HepG2 (cell line): ENCODE measurements at regions not wholly inside any gene's neighbourhood (a gene's known extent, or its start where the extent isn't known, plus 50 kb on each side); places are given as distances from the start of the nearest gene placed in this dataset.

Experiments
- ATAC-seq: fragments of 200-7000 bp; cut with Tn5 transposase; 3 replicates; pipeline ENCODE4 v1.9.1; 2020; ENCODE audit warnings: mild to moderate bottlenecking, moderate library complexity
- BruUV-seq: library from RNA; stranded (reverse); fragments of 400-500 nt; replicated peaks from 2 replicates; lab custom pipeline; 2021; lab: Mats Ljungman, UMichigan
- CTCF ChIA-PET: fragments of 300-600 bp; formaldehyde crosslinking; extraction: SDS; loops from one replicate; lab custom pipeline; 2021; ENCODE audit warnings: low total read pairs, inconsistent platforms, low intra/inter-chr PET ratio; lab: Yijun Ruan, JAX
- POLR2A ChIA-PET: fragments of 350-600 bp; sonication (Branson Sonifier 250); formaldehyde crosslinking; loops from one replicate; lab custom pipeline; 2020; ENCODE audit warnings: antibody characterized with exemption, inconsistent platforms; lab: Yijun Ruan, JAX
- DNase-seq: peaks from one replicate; pipeline ENCODE4 v3.0.0-alpha.2; 2015; ENCODE audit warnings: low spot score
- FAIRE-seq: peaks from 3 replicates; lab custom pipeline; 2011; peaks lifted over from hg19 to GRCh38; lab: Jason Lieb, UNC
- H2AFZ ChIP-seq: one replicate; pipeline ENCODE4 v1.6.1; 2011; ENCODE audit warnings: low read length, inconsistent platforms
- H3K27ac ChIP-seq: fragments of 300-600 bp; 3 replicates; pipeline ENCODE4 v1.8.0; 2011; ENCODE audit warnings: mixed run types, mild to moderate bottlenecking, mixed read lengths, low read length, inconsistent platforms; ENCODE audit not compliant: insufficient read depth; ENCODE audit errors: extremely low read length
- H3K27me3 ChIP-seq, 2 experiments: fragments of 200-600 bp in 1 of 2; 2 replicates in 1 of 2; 3 replicates in 1 of 2; pipeline versions ENCODE4 v1.6.0 to v1.8.0; 2011; ENCODE audit warnings: low read length in 2 of 2, mild to moderate bottlenecking in 2 of 2, moderate library complexity in 2 of 2, inconsistent platforms in 1 of 2; ENCODE audit not compliant: insufficient read depth in 2 of 2, control insufficient read depth in 1 of 2
- H3K36me3 ChIP-seq, 2 experiments: fragments of 200-600 bp in 1 of 2; replicated peaks in 1 of 2; 2 replicates in 1 of 2; 3 replicates in 1 of 2; pipeline versions ENCODE4 v1.5.1 to v1.8.0; 2011; ENCODE audit warnings: low read length in 2 of 2, inconsistent platforms in 1 of 2; ENCODE audit not compliant: insufficient read depth in 2 of 2, control insufficient read depth in 1 of 2
- H3K4me1 ChIP-seq: 2 replicates; pipeline ENCODE4 v1.5.1; 2012; ENCODE audit warnings: low read length, inconsistent platforms; ENCODE audit not compliant: insufficient read depth
- H3K4me2 ChIP-seq: 2 replicates; pipeline ENCODE4 v1.6.0; 2011; ENCODE audit warnings: low read depth, low read length, inconsistent platforms
- H3K4me3 ChIP-seq, 3 experiments: fragments of 200-600 bp in 1 of 3; sonication (generic), shearing (Covaris generic) in 1 of 3; replicated peaks in 1 of 3; 2 replicates each; pipeline ENCODE4 v1.5.1; 2011 to 2016; ENCODE audit warnings: low read length in 3 of 3, inconsistent platforms in 2 of 3, low read depth in 2 of 3, mild to moderate bottlenecking in 2 of 3, control low read depth in 1 of 3, mixed read lengths in 1 of 3; ENCODE audit not compliant: insufficient read depth in 1 of 3
- H3K79me2 ChIP-seq: one replicate; pipeline ENCODE4 v1.6.1; 2011; ENCODE audit warnings: low read length, inconsistent platforms; ENCODE audit not compliant: insufficient read depth
- H3K9ac ChIP-seq: 2 replicates; pipeline ENCODE4 v1.6.0; 2011; ENCODE audit warnings: mild to moderate bottlenecking, low read depth, low read length, inconsistent platforms; ENCODE audit not compliant: insufficient read depth
- H3K9me3 ChIP-seq: 2 replicates; pipeline ENCODE4 v1.5.1; 2012; ENCODE audit warnings: mild to moderate bottlenecking, low read length
- H4K20me1 ChIP-seq: 2 replicates; pipeline ENCODE4 v1.6.0; 2011; ENCODE audit warnings: inconsistent platforms, mild to moderate bottlenecking, low read length, moderate library complexity; ENCODE audit not compliant: insufficient read depth
- ARNTL ChIP-seq: sonication (generic); formaldehyde crosslinking; IDR thresholded peaks from 2 replicates; pipeline ENCODE4 v1.4.0; 2020; ENCODE audit warnings: mild to moderate bottlenecking, missing genetic modification reagents
- JARID2 ChIP-seq: sonication (generic); formaldehyde crosslinking; IDR thresholded peaks from 2 replicates; pipeline ENCODE4 v1.8.1; 2023; ENCODE audit warnings: missing genetic modification reagents, inconsistent platforms; ENCODE audit not compliant: insufficient replicate concordance
- KDM5A ChIP-seq: fragments of 200-600 bp; sonication (generic); IDR thresholded peaks from 2 replicates; pipeline ENCODE4 v1.7.0; 2018; ENCODE audit warnings: antibody characterized with exemption, mild to moderate bottlenecking, low read length, borderline replicate concordance
- KLF6 ChIP-seq: IDR thresholded peaks from 2 replicates; pipeline ENCODE4 v1.8.0; 2016; ENCODE audit warnings: missing biosample characterization, missing genetic modification reagents
- RAD51 ChIP-seq: fragments of 450-650 bp; IDR thresholded peaks from 2 replicates; pipeline ENCODE4 v1.6.1; 2016; ENCODE audit warnings: borderline replicate concordance
- XBP1 ChIP-seq: sonication (generic); formaldehyde crosslinking; IDR thresholded peaks from 2 replicates; pipeline ENCODE4 v1.5.0; 2020; ENCODE audit warnings: missing genetic modification reagents
- ZBTB42 ChIP-seq: sonication (generic); formaldehyde crosslinking; IDR thresholded peaks from 2 replicates; pipeline ENCODE4 v1.5.0; 2020; ENCODE audit warnings: mild to moderate bottlenecking, missing genetic modification reagents
- ZFP41 ChIP-seq: sonication (generic); formaldehyde crosslinking; IDR thresholded peaks from 2 replicates; pipeline ENCODE4 v1.4.0; 2020; ENCODE audit warnings: mild to moderate bottlenecking, missing genetic modification reagents, borderline replicate concordance
- ZNF333 ChIP-seq: sonication (generic); formaldehyde crosslinking; IDR thresholded peaks from 2 replicates; pipeline ENCODE4 v1.4.0; 2020; ENCODE audit warnings: mild to moderate bottlenecking, missing genetic modification reagents, borderline replicate concordance
- ZNF382 ChIP-seq: sonication (generic); formaldehyde crosslinking; IDR thresholded peaks from 2 replicates; pipeline ENCODE4 v1.5.0; 2020; ENCODE audit warnings: missing genetic modification reagents, mild to moderate bottlenecking, borderline replicate concordance
- ZNF460 ChIP-seq: sonication (generic); formaldehyde crosslinking; IDR thresholded peaks from 2 replicates; pipeline ENCODE4 v1.5.1; 2020; ENCODE audit warnings: missing genetic modification reagents, mild to moderate bottlenecking, borderline replicate concordance
- WGBS: methylation state at CpG from one replicate; pipeline ENCODE4 v1.1.6; 2017; ENCODE audit warnings: low lambda C conversion rate; 5-methylcytosine and 5-hydroxymethylcytosine counted together
- in situ Hi-C: cut with HindIII; loops from 2 replicates; pipeline ENCODE4 v1.10.0; 2017; ENCODE audit warnings: low pct_unique_long_range_greater_than_20kb; ENCODE audit not compliant: extremely low pct_ligation_motif_present
- intact Hi-C: fragments of 100-400 bp; cut with micrococcal nuclease; formaldehyde crosslinking; loops from one replicate; pipeline ENCODE4 v1.10.0; 2022; ENCODE audit not compliant: unreplicated experiment
- TF ChIP-seq, protein P1 (sequence below): sonication (generic); formaldehyde crosslinking; IDR thresholded peaks from 2 replicates; pipeline ENCODE4 v1.4.0; 2020; ENCODE audit warnings: missing genetic modification reagents
- TF ChIP-seq, protein P2 (sequence below): sonication (generic); formaldehyde crosslinking; IDR thresholded peaks from 2 replicates; pipeline ENCODE4 v1.4.0; 2020; ENCODE audit warnings: missing genetic modification reagents

DNA sequence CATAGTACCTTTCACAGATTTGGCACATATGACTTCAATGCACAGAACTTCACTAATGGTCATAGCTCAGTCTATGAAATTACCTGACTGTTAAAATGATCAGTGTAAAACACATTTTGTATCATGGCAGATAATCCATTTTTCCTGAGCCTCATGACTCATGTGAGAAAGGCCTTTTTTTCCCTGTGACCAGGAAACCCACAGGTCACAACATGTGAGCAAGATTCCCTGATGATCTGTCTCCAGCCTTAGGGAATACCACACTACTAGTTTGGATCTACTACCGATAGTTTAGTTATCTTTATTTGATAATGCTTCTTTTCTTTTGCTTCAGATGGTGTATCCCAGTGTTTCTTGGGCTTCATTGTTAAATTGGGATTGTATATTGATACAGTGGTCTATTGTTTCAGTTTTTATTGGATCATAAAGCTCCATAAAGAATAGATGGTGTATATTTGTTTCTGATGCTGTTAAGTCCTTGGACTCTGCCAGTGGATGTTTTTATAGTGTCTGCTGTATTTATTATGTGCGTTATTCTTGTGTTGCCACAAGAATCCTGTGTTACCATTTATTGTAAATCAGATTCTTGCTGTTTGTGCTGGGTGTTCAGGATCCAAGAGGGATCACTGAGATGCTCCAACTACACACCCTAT is 248.7 kb upstream of the PELI2 start:
- no peak for ATAC-seq

More for the DNA sequence above, 248.7 kb upstream of the PELI2 start:
- H3K79me2 ChIP-seq: no peaks in the 10 kb centered on the region
- intact Hi-C loops: loop anchor here (10.0 kb wide), 1 partner anchor 605 kb away; no protein-coding TSS in a partner anchor
- H3K4me2 ChIP-seq: no peak overlapping the region
- no peak for DNase-seq
- H3K9me3 ChIP-seq: peaks cover 1% of the 10 kb centered on the region; the same call in 1 of the 2 replicates
- no peak overlapping the region for H2AFZ ChIP-seq
- ChIA-PET CTCF (no interaction called here), POLR2A (no interaction called here)
- H3K27ac ChIP-seq: no peak overlapping the region
- H3K4me3 ChIP-seq: no peak overlapping the region
- no peaks in the 10 kb centered on the region for H4K20me1 ChIP-seq
- H3K9ac ChIP-seq: no peak overlapping the region
- FAIRE-seq: no peak
- in situ Hi-C loops: no loop called here
- TF ChIP-seq JARID2 (CRISPR knock-in tag) (no peak), ARNTL (CRISPR knock-in tag) (no peak), ZNF333 (CRISPR knock-in tag) (no peak), ZFP41 (no peak), KLF6 (CRISPR knock-in tag) (no peak), RAD51 (no peak), ZNF460 (no peak), ZNF382 (no peak), ZBTB42 (CRISPR knock-in tag) (no peak), KDM5A (no peak), XBP1 (no peak)
- TF ChIP-seq, protein P1, sequence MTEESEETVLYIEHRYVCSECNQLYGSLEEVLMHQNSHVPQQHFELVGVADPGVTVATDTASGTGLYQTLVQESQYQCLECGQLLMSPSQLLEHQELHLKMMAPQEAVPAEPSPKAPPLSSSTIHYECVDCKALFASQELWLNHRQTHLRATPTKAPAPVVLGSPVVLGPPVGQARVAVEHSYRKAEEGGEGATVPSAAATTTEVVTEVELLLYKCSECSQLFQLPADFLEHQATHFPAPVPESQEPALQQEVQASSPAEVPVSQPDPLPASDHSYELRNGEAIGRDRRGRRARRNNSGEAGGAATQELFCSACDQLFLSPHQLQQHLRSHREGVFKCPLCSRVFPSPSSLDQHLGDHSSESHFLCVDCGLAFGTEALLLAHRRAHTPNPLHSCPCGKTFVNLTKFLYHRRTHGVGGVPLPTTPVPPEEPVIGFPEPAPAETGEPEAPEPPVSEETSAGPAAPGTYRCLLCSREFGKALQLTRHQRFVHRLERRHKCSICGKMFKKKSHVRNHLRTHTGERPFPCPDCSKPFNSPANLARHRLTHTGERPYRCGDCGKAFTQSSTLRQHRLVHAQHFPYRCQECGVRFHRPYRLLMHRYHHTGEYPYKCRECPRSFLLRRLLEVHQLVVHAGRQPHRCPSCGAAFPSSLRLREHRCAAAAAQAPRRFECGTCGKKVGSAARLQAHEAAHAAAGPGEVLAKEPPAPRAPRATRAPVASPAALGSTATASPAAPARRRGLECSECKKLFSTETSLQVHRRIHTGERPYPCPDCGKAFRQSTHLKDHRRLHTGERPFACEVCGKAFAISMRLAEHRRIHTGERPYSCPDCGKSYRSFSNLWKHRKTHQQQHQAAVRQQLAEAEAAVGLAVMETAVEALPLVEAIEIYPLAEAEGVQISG (CRISPR knock-in tag): no peak
- TF ChIP-seq, protein P2, sequence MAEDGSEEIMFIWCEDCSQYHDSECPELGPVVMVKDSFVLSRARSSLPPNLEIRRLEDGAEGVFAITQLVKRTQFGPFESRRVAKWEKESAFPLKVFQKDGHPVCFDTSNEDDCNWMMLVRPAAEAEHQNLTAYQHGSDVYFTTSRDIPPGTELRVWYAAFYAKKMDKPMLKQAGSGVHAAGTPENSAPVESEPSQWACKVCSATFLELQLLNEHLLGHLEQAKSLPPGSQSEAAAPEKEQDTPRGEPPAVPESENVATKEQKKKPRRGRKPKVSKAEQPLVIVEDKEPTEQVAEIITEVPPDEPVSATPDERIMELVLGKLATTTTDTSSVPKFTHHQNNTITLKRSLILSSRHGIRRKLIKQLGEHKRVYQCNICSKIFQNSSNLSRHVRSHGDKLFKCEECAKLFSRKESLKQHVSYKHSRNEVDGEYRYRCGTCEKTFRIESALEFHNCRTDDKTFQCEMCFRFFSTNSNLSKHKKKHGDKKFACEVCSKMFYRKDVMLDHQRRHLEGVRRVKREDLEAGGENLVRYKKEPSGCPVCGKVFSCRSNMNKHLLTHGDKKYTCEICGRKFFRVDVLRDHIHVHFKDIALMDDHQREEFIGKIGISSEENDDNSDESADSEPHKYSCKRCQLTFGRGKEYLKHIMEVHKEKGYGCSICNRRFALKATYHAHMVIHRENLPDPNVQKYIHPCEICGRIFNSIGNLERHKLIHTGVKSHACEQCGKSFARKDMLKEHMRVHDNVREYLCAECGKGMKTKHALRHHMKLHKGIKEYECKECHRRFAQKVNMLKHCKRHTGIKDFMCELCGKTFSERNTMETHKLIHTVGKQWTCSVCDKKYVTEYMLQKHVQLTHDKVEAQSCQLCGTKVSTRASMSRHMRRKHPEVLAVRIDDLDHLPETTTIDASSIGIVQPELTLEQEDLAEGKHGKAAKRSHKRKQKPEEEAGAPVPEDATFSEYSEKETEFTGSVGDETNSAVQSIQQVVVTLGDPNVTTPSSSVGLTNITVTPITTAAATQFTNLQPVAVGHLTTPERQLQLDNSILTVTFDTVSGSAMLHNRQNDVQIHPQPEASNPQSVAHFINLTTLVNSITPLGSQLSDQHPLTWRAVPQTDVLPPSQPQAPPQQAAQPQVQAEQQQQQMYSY (CRISPR knock-in tag): no peak
- H3K4me1 ChIP-seq: no peaks in the 10 kb centered on the region
- no peaks in the 10 kb centered on the region for H3K36me3 ChIP-seq
- peaks cover 0 to 12% of the 10 kb centered on the region in 2 experiments; a peak in 3 of 5 replicates for H3K27me3 ChIP-seq
- WGBS: 0% methylated on average over 2 of the region's 2 CpGs
- BruUV-seq: no TSS peak
